ENCODE measurements at regions not wholly inside any gene's neighbourhood (a gene's known extent, or its start where the extent isn't known, plus 50 kb on each side); places are given as distances from the start of the nearest gene placed in this dataset.

GRCh38 chr11:115886422-115886733 is 382.2 kb upstream of the CADM1 start:
- H3K36me3 ChIP-seq (replicated peaks in 1 of 2; ENCODE audit: control insufficient read depth in 1 of 2, insufficient read depth in 2 of 2, low read length in 2 of 2): no peaks in the 10 kb centered on the region
- H3K79me2 ChIP-seq (ENCODE audit: insufficient read depth, low read length): no peaks in the 10 kb centered on the region
- no peak overlapping the region for H3K4me3 ChIP-seq (replicated peaks in 1 of 3; ENCODE audit: low read depth in 2 of 3, low read length in 3 of 3)
- TF ChIP-seq, protein P1, sequence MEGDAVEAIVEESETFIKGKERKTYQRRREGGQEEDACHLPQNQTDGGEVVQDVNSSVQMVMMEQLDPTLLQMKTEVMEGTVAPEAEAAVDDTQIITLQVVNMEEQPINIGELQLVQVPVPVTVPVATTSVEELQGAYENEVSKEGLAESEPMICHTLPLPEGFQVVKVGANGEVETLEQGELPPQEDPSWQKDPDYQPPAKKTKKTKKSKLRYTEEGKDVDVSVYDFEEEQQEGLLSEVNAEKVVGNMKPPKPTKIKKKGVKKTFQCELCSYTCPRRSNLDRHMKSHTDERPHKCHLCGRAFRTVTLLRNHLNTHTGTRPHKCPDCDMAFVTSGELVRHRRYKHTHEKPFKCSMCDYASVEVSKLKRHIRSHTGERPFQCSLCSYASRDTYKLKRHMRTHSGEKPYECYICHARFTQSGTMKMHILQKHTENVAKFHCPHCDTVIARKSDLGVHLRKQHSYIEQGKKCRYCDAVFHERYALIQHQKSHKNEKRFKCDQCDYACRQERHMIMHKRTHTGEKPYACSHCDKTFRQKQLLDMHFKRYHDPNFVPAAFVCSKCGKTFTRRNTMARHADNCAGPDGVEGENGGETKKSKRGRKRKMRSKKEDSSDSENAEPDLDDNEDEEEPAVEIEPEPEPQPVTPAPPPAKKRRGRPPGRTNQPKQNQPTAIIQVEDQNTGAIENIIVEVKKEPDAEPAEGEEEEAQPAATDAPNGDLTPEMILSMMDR (IDR thresholded peaks at IDR 0.05): no peak
- no peak overlapping the region for H2AFZ ChIP-seq (ENCODE audit: insufficient read depth, low read depth, low read length, poor library complexity, severe bottlenecking)
- DNase-seq: no peak
- peaks cover 2 to 3% (median 2%) of the 10 kb centered on the region in 3 donors for H3K27me3 Mint-ChIP-seq (ENCODE audit: low read depth in 3 of 3)
- peaks cover 2 to 11% (median 7%) of the 10 kb centered on the region in 7 donors for H3K9me3 Mint-ChIP-seq
- peaks cover 7% of the 10 kb centered on the region for H3K4me1 Mint-ChIP-seq
- no peak overlapping the region for H3K27ac Mint-ChIP-seq
- H3K4me3 Mint-ChIP-seq: no peak overlapping the region
- H3K4me1 ChIP-seq (ENCODE audit: control insufficient read depth in 1 of 2, insufficient read depth in 2 of 2, low read length in 2 of 2): peaks cover 3 to 4% of the 10 kb centered on the region in 2 donors
- H3K4me2 ChIP-seq (replicated peaks; ENCODE audit: extremely low read depth, low read length, poor library complexity, severe bottlenecking): no peak overlapping the region
- H3K27me3 ChIP-seq (ENCODE audit: control insufficient read depth in 2 of 2, insufficient read depth in 2 of 2, low read length in 2 of 2): no peaks in the 10 kb centered on the region
- no peaks in the 10 kb centered on the region for H4K20me1 ChIP-seq (ENCODE audit: insufficient read depth, low read length)
- H3K27ac ChIP-seq (ENCODE audit: low read depth in 1 of 2, low read length in 2 of 2): no peak overlapping the region
- intact Hi-C loops (cut with micrococcal nuclease): no loop called here
- WGBS (ENCODE audit: insufficient coverage): no CpG with 5 or more reads among the region's 5 CpGs
- no peak overlapping the region for H3K9ac ChIP-seq (ENCODE audit: insufficient read depth, low read length, poor library complexity, severe bottlenecking)
- no peaks in the 10 kb centered on the region for H3K36me3 Mint-ChIP-seq
- peaks cover 0 to 1% of the 10 kb centered on the region in 2 donors for H3K9me3 ChIP-seq (replicated peaks in 1 of 2; ENCODE audit: control insufficient read depth in 1 of 2, insufficient read depth in 1 of 2, low read length in 2 of 2)

- WGBS (ENCODE audit: insufficient coverage): 98% methylated on average over 5 of the region's 8 CpGs
- H3K27me3 Mint-ChIP-seq (ENCODE audit: low read depth in 3 of 3): peaks cover 2 to 6% (median 3%) of the 10 kb centered on the region in 3 donors
- intact Hi-C loops (cut with micrococcal nuclease): no loop called here
Measured at GRCh38 chr11:115885535-115886421, 381.6 kb upstream of the CADM1 start.

More at GRCh38 chr11:115885535-115886421, 381.6 kb upstream of the CADM1 start:
- Histone ChIP-seq H3K36me3 (replicated peaks in 1 of 2; ENCODE audit: control insufficient read depth in 1 of 2, insufficient read depth in 2 of 2, low read length in 2 of 2) (no peaks in the 10 kb centered on the region), H3K79me2 (ENCODE audit: insufficient read depth, low read length) (no peaks in the 10 kb centered on the region), H2AFZ (ENCODE audit: insufficient read depth, low read depth, low read length, poor library complexity, severe bottlenecking) (no peak overlapping the region), H4K20me1 (ENCODE audit: insufficient read depth, low read length) (no peaks in the 10 kb centered on the region), H3K4me3 (replicated peaks in 1 of 3; ENCODE audit: low read depth in 2 of 3, low read length in 3 of 3) (no peak overlapping the region), H3K27me3 (ENCODE audit: control insufficient read depth in 2 of 2, insufficient read depth in 2 of 2, low read length in 2 of 2) (no peaks in the 10 kb centered on the region), H3K9me3 (replicated peaks in 1 of 2; ENCODE audit: control insufficient read depth in 1 of 2, insufficient read depth in 1 of 2, low read length in 2 of 2) (peaks cover 0 to 7% of the 10 kb centered on the region in 2 donors), H3K9ac (ENCODE audit: insufficient read depth, low read length, poor library complexity, severe bottlenecking) (no peak overlapping the region), H3K4me1 (ENCODE audit: control insufficient read depth in 1 of 2, insufficient read depth in 2 of 2, low read length in 2 of 2) (no peaks in the 10 kb centered on the region), H3K4me2 (replicated peaks; ENCODE audit: extremely low read depth, low read length, poor library complexity, severe bottlenecking) (no peak overlapping the region), H3K27ac (ENCODE audit: low read depth in 1 of 2, low read length in 2 of 2) (no peak overlapping the region)
- Mint-ChIP-seq H3K4me1 (peaks cover 3% of the 10 kb centered on the region), H3K27ac (peak overlapping the region in 1 of 7 donors; percentile 17), H3K9me3 (peaks cover 8 to 16% (median 12%) of the 10 kb centered on the region in 7 donors), H3K4me3 (no peak overlapping the region), H3K36me3 (no peaks in the 10 kb centered on the region)
- TF ChIP-seq, protein P1 (IDR thresholded peaks at IDR 0.05): no peak
- DNase-seq: no peak

Data from CD14-positive monocyte (primary cell).